Keratinocyte (primary cell): ENCODE measurements at regions not wholly inside any gene's neighbourhood (a gene's known extent, or its start where the extent isn't known, plus 50 kb on each side); places are given as distances from the start of the nearest gene placed in this dataset.

Source experiments
- EZH2 ChIP-seq: IDR thresholded peaks from one replicate; pipeline ENCODE4 v1.6.1; 2012; ENCODE audit warnings: inconsistent platforms, mild to moderate bottlenecking, low read length, moderate library complexity
- TF ChIP-seq, protein P1 (sequence below), 3 experiments: IDR thresholded peaks in 1 of 3; conservative IDR thresholded peaks in 1 of 3; optimal IDR thresholded peaks in 1 of 3; 2 replicates in 2 of 3; 3 replicates in 1 of 3; pipeline versions ENCODE3 to v1.5.1; 2011; ENCODE audit warnings: low read length in 3 of 3, mild to moderate bottlenecking in 3 of 3, moderate library complexity in 2 of 3, control low read depth in 1 of 3, inconsistent platforms in 1 of 3; ENCODE audit not compliant: insufficient read depth in 2 of 3; ENCODE audit errors: extremely low read depth in 1 of 3

- TF ChIP-seq, protein P1, sequence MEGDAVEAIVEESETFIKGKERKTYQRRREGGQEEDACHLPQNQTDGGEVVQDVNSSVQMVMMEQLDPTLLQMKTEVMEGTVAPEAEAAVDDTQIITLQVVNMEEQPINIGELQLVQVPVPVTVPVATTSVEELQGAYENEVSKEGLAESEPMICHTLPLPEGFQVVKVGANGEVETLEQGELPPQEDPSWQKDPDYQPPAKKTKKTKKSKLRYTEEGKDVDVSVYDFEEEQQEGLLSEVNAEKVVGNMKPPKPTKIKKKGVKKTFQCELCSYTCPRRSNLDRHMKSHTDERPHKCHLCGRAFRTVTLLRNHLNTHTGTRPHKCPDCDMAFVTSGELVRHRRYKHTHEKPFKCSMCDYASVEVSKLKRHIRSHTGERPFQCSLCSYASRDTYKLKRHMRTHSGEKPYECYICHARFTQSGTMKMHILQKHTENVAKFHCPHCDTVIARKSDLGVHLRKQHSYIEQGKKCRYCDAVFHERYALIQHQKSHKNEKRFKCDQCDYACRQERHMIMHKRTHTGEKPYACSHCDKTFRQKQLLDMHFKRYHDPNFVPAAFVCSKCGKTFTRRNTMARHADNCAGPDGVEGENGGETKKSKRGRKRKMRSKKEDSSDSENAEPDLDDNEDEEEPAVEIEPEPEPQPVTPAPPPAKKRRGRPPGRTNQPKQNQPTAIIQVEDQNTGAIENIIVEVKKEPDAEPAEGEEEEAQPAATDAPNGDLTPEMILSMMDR (optimal IDR thresholded peaks at IDR 0.05 in 1 of 3, IDR thresholded peaks at IDR 0.05 in 1 of 3, conservative IDR thresholded peaks at IDR 0.05 in 1 of 3; ENCODE audit: extremely low read depth in 1 of 3, insufficient read depth in 2 of 3, low read length in 3 of 3) = no peak
- no peak for TF ChIP-seq EZH2
Observed at GRCh38 chr7:84812021-84812420, 374.8 kb downstream of the SEMA3D start.
